ENCODE measurements at regions not wholly inside any gene's neighbourhood (a gene's known extent, or its start where the extent isn't known, plus 50 kb on each side); places are given as distances from the start of the nearest gene placed in this dataset.

GRCh38 chr4:13851085-13851940, 223.8 kb upstream of the BOD1L1 start:
- TF ChIP-seq, protein P1, sequence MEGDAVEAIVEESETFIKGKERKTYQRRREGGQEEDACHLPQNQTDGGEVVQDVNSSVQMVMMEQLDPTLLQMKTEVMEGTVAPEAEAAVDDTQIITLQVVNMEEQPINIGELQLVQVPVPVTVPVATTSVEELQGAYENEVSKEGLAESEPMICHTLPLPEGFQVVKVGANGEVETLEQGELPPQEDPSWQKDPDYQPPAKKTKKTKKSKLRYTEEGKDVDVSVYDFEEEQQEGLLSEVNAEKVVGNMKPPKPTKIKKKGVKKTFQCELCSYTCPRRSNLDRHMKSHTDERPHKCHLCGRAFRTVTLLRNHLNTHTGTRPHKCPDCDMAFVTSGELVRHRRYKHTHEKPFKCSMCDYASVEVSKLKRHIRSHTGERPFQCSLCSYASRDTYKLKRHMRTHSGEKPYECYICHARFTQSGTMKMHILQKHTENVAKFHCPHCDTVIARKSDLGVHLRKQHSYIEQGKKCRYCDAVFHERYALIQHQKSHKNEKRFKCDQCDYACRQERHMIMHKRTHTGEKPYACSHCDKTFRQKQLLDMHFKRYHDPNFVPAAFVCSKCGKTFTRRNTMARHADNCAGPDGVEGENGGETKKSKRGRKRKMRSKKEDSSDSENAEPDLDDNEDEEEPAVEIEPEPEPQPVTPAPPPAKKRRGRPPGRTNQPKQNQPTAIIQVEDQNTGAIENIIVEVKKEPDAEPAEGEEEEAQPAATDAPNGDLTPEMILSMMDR (IDR thresholded peaks at IDR 0.05 in 4 of 5, conservative IDR thresholded peaks at IDR 0.05 in 1 of 5), result no peak
- no peak for TF ChIP-seq POLR2A (IDR thresholded peaks at IDR 0.05)

All from gastrocnemius medialis (tissue), 4 donors.